T47D (cell line): ENCODE measurements at regions not wholly inside any gene's neighbourhood (a gene's known extent, or its start where the extent isn't known, plus 50 kb on each side); places are given as distances from the start of the nearest gene placed in this dataset.

Experiments
- DNase-seq, 2 experiments: peaks; one replicate each; pipeline versions ENCODE4 v3.0.0 to v3.0.0-alpha.2; 2011 to 2012; ENCODE audit warnings: low read depth in 1 of 2, low spot score in 1 of 2
- JUND ChIP-seq: IDR thresholded peaks from 2 replicates; pipeline ENCODE4 v1.6.1; 2012; ENCODE audit warnings: low read depth
- in situ Hi-C: cut with HindIII; loops from 2 replicates; pipeline ENCODE4 v1.10.0; 2016; ENCODE audit warnings: low sequenced_read_pairs, low pct_unique_long_range_greater_than_20kb

DNA sequence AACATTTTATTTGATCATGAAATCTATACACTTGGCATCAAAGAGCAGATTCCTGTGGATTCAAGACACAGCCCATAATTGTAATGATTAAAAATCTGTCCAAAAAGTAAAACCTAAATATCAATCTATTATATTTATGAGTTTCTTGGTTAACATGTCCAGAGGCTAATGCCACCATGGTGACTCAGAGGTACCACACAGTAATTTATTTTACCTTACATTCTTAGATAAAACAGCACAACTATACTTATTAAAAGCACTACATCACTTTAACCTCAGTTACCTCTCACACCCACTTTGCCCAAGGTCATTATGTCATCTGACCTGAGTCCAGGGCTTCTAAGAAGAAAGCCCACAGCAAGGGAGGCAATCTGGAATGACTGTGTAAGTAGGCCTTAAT is 519.2 kb downstream of the RASEF start:
- no peak for DNase-seq
- no peak for TF ChIP-seq JUND
- in situ Hi-C loops, result no loop called here

GRCh38 chr9:82546136-82546535 is 516.8 kb downstream of the RASEF start:
- DNase-seq, result no peak
- in situ Hi-C loops, result no loop called here
- no peak for TF ChIP-seq JUND

DNA sequence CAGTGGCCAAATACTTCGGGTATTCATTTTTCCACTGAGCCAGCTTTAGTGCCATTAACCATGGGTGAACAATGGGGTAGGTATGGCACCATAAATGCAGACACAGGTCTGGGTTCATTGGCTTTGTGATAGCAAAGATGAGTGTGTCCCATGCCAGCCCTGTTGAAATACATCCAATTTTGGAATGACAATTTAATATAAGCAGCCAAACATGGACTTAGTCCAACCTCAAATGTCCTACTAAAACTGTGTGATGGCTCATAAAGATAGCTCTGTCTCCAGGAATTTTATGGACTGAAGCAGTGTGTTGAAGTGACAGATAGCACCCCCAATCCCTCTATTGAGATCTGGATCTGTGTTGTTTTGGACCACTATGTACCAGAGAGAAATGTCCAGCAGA is 514.9 kb downstream of the RASEF start:
- in situ Hi-C loops, result no loop called here
- DNase-seq, result no peak
- TF ChIP-seq JUND, result no peak

- DNase-seq, result peak in 1 of 2 experiments; percentile 10
- TF ChIP-seq JUND, result no peak
- in situ Hi-C loops, result no loop called here
Observed at GRCh38 chr9:82549174-82549821, 513.6 kb downstream of the RASEF start.

- DNase-seq, result no peak
- TF ChIP-seq JUND, result no peak
- in situ Hi-C loops, result no loop called here
Observed at GRCh38 chr9:82552784-82553183, 510.2 kb downstream of the RASEF start.

DNA sequence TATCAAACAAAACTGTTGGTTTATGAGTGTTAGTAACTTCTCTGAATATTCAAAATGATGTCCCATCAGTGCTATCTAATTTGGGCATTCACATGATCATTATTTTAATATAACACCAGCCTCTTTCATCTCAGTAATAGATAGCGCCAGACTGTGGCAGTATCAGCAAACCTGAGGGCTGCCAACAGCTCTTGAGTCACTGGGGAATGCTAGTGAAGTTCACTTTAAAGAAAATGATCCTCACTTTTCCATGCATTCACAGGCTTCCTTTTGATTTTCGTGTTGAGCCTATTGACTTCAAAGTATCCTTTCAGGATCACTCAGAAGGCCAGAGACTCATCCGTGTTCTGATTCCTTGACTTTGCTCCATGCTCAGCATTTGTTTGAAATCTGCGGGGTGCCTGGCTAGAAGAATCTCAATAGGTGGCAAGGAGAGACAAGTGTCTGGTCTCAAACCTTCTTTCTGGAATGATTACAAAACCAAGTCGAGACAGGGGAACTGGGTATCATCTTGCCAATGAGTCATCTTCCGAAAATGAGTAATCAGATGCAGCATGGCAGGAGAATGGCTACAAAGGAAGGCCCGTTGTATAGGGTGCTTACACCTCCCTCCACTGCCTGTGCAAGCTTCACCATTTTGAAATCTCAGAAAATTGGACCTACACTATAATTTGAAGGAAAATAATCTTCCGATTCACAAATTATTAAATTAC is 509.1 kb downstream of the RASEF start:
- in situ Hi-C loops, result no loop called here

GRCh38 chr9:82554381-82554780 is 508.6 kb downstream of the RASEF start:
- no peak for DNase-seq
- no peak for TF ChIP-seq JUND
- in situ Hi-C loops, result no loop called here

More for the DNA sequence above, 509.1 kb downstream of the RASEF start:
- TF ChIP-seq JUND, result no peak
- DNase-seq, result no peak

DNA sequence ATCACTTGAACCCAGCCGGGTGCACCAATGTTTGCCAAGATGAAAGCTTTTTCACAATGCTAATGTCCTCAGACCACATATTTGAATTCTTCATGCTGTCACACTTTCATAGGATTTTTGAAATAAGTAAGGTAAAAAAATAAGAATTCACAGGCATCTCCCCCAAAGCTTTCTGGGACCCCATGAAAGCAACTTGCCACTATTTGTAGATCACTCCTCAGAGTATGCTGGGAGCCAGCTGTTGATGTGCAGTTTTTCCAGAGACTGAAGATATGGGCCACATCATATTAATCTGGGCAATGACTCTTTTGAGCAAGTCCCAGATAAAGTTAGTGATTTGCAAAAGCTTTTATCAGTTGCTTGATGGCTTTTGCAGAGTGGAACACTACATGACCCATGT is 507.9 kb downstream of the RASEF start:
- in situ Hi-C loops, result no loop called here
- no peak for DNase-seq

DNA sequence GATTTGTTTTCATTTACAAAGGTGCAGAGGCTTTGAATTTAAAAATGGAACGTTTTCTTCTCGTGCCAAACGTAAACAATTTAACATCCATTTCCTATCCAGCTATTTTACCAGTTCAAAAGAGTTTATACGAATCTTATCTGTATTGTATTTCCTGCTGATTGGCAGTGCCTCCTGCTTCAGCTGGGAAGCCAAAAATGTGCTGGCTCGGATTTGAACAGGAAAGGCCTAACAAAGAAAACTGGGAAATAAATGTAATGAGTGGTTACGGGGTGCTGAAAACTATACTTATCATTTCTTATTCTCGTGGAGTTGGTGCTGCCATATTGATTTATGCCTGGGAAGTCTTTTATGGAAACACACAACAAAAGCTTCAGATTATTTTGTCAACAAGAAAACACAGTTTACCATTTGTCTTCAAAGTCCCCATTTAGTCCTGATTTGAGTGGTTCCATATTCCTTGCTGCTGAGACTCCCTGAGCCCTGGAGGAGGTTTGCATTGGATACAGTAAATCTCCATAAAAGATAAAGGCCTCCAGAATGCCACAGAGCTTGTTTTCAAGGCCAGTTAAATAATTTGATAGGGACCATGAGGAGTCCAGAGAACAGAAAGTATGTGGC is 507.4 kb downstream of the RASEF start:
- DNase-seq, result no peak
- in situ Hi-C loops, result no loop called here
- no peak for TF ChIP-seq JUND

More for the DNA sequence above, 507.9 kb downstream of the RASEF start:
- no peak for TF ChIP-seq JUND

DNA sequence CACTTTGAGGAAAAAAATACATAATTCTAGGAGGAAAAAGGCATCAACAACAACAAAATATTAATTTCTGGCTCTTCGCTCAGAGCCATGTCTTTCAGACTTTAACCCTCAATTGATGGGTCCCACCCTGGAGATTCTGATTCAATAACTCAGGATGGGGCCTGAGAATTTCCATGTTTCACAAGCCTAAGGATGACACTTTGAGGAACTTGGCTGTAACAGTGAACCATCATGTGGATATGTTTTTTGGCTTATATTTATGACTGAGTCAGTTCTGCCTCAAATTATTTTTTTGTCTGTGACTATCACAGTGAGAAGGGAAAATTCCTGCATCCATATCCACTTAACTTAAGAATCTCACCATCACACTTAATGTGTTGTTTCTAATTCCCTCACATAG is 504.6 kb downstream of the RASEF start:
- no peak for TF ChIP-seq JUND
- no peak for DNase-seq
- in situ Hi-C loops, result no loop called here

DNA sequence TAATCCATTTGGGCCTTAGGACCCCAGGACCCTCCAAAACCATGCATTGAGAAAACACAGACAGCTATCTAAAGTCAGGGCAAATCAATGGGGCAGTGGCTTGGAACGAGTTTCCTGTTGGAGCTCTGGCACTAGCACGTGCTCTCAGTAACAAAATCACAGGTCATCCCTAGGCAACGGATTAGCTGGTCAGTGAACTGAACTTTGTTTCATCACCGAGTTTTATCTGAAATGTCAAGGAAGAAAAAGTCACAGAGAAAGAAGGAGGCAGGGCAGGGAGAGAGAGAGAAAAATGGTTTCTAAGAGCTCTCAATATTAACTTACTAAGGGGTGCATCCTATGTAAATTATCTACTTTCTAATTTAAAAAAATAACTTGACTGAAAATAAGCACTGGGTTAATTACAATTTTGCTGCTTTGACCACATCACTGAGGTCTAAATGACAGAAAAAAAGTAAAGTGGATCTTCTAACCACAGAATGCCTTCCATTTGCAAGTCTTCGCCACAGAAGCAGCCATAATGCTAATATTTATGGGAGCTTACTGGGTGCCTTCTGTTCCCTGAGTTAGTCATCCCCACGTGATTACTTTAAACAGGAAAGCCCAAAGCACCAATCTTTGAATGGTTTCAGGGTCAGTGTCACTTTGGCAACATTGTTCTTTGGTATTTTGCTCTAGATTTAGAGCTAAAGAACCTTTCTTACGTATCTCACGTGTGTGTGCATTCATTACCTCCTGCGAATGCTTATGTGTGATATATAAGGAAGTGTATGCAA is 503.9 kb downstream of the RASEF start:
- in situ Hi-C loops, result no loop called here
- DNase-seq, result no peak
- TF ChIP-seq JUND, result no peak

- in situ Hi-C loops, result no loop called here
- no peak for DNase-seq
- TF ChIP-seq JUND, result no peak
Observed at GRCh38 chr9:82560036-82560435, 502.9 kb downstream of the RASEF start.

- no peak for TF ChIP-seq JUND
- in situ Hi-C loops, result no loop called here
- peak in 1 of 2 experiments; percentile 23 for DNase-seq
Observed at GRCh38 chr9:82560457-82560904, 502.5 kb downstream of the RASEF start.
